Upper lobe of left lung (tissue), 6 donors: ENCODE measurements at regions not wholly inside any gene's neighbourhood (a gene's known extent, or its start where the extent isn't known, plus 50 kb on each side); places are given as distances from the start of the nearest gene placed in this dataset.

Experiments used
- ATAC-seq, 2 donors: fragments of 200-7000 bp; cut with Tn5 transposase; one replicate each; pipeline ENCODE4 v1.9.1; 2022; ENCODE audit warnings: mild to moderate bottlenecking in 2 of 2, moderate library complexity in 2 of 2; ENCODE audit not compliant: low FRiP score in 2 of 2
- DNase-seq, 2 donors: peaks; one replicate each; pipeline ENCODE4 v3.0.0-alpha.2; 2019 to 2020
- H3K27ac ChIP-seq, 4 donors: fragments of 200-600 bp; sonication (generic); one replicate each; pipeline ENCODE4 v1.5.1; 2016 to 2019
- H3K27me3 ChIP-seq, 4 donors: fragments of 200-600 bp; sonication (generic); one replicate each; pipeline ENCODE4 v1.5.1; 2017 to 2019
- H3K36me3 ChIP-seq, 4 donors: fragments of 200-600 bp; sonication (generic); one replicate each; pipeline ENCODE4 v1.5.1; 2016 to 2019
- H3K4me1 ChIP-seq, 4 donors: fragments of 200-600 bp; sonication (generic); one replicate each; pipeline ENCODE4 v1.5.1; 2018 to 2019
- H3K4me3 ChIP-seq, 4 donors: fragments of 200-600 bp; sonication (generic); one replicate each; pipeline ENCODE4 v1.5.1; 2017 to 2019; ENCODE audit warnings: mild to moderate bottlenecking in 2 of 4, moderate library complexity in 1 of 4
- H3K9me3 ChIP-seq, 4 donors: fragments of 200-600 bp; sonication (generic); one replicate each; pipeline ENCODE4 v1.5.1; 2018 to 2019
- CTCF ChIP-seq, 6 experiments: fragments of 450-650 bp in 4 of 6; fragments of 200-600 bp in 2 of 6; sonication (generic) in 2 of 6; IDR thresholded peaks; one replicate each; pipeline ENCODE4 v1.5.1; 2016 to 2019; ENCODE audit warnings: antibody characterized with exemption in 6 of 6
- EP300 ChIP-seq, 4 donors: sonication (generic); formaldehyde crosslinking; IDR thresholded peaks; one replicate each; pipeline ENCODE4 v1.5.1; 2017; ENCODE audit warnings: antibody characterized with exemption in 4 of 4, control low read depth in 2 of 4
- POLR2A ChIP-seq, 4 donors: fragments of 450-650 bp; IDR thresholded peaks; one replicate each; pipeline ENCODE4 v1.5.1; 2016 to 2017; ENCODE audit warnings: antibody characterized with exemption in 4 of 4, mild to moderate bottlenecking in 2 of 4
- POLR2AphosphoS5 ChIP-seq, 2 donors: sonication (generic); formaldehyde crosslinking; IDR thresholded peaks; one replicate each; pipeline ENCODE4 v1.5.1; 2017; ENCODE audit warnings: antibody characterized with exemption in 2 of 2
- WGBS, 2 donors: methylation state at CpG; one replicate each; pipeline ENCODE4 v1.1.5; 2017 to 2018; 5-methylcytosine and 5-hydroxymethylcytosine counted together
- donor health status: DM: no; HTN: no; CAD: no; lungs with moderate emphysema.
- donor health status: DM: no; HTN: yes; CAD: no; lungs with severe emphysema.

- 84 to 87% methylated on average over 10 of the region's 10 CpGs for WGBS, 2 donors
- no peaks in the 10 kb centered on the region for H3K36me3 ChIP-seq
- no peaks in the 10 kb centered on the region for H3K27me3 ChIP-seq
- no peak overlapping the region for H3K27ac ChIP-seq
- ATAC-seq (no peak), DNase-seq (no peak)
- TF ChIP-seq POLR2AphosphoS5 (IDR thresholded peaks at IDR 0.05), result no peak
- no peak overlapping the region for H3K4me3 ChIP-seq
- H3K4me1 ChIP-seq, result no peaks in the 10 kb centered on the region
- no peaks in the 10 kb centered on the region for H3K9me3 ChIP-seq
Observed at GRCh38 chr11:93074352-93074751, 104.9 kb downstream of the MTNR1B start.

- ATAC-seq, result no peak
Observed at GRCh38 chr11:93075782-93076181, 106.3 kb downstream of the MTNR1B start.

GRCh38 chr11:93080146-93080759 is 110.8 kb downstream of the MTNR1B start:
- H3K27ac ChIP-seq, result no peak overlapping the region
- 70 to 80% methylated on average over 6 of the region's 6 CpGs for WGBS, 2 donors

More at GRCh38 chr11:93075782-93076181, 106.3 kb downstream of the MTNR1B start:
- H3K36me3 ChIP-seq, result no peaks in the 10 kb centered on the region
- 19 to 22% methylated on average over 4 of the region's 4 CpGs for WGBS, 2 donors
- H3K27me3 ChIP-seq, result no peaks in the 10 kb centered on the region
- TF ChIP-seq CTCF (IDR thresholded peaks at IDR 0.05) (no peak), POLR2AphosphoS5 (IDR thresholded peaks at IDR 0.05) (no peak), EP300 (IDR thresholded peaks at IDR 0.05) (no peak), POLR2A (IDR thresholded peaks at IDR 0.05) (no peak)
- no peaks in the 10 kb centered on the region for H3K4me1 ChIP-seq
- DNase-seq, result no peak
- no peak overlapping the region for H3K4me3 ChIP-seq
- no peaks in the 10 kb centered on the region for H3K9me3 ChIP-seq
- H3K27ac ChIP-seq, result no peak overlapping the region

GRCh38 chr11:93081694-93082093 is 112.2 kb downstream of the MTNR1B start:
- 75 to 80% methylated on average over 1 of the region's 1 CpG for WGBS, 2 donors
- TF ChIP-seq POLR2A (IDR thresholded peaks at IDR 0.05), result no peak
- H3K36me3 ChIP-seq, result no peaks in the 10 kb centered on the region

More at GRCh38 chr11:93080146-93080759, 110.8 kb downstream of the MTNR1B start:
- Histone ChIP-seq H3K4me3 (no peak overlapping the region), H3K9me3 (no peaks in the 10 kb centered on the region), H3K27me3 (no peaks in the 10 kb centered on the region), H3K4me1 (no peaks in the 10 kb centered on the region), H3K36me3 (no peaks in the 10 kb centered on the region)
- TF ChIP-seq CTCF (IDR thresholded peaks at IDR 0.05), result no peak
- TF ChIP-seq EP300 (IDR thresholded peaks at IDR 0.05), result no peak
- TF ChIP-seq POLR2AphosphoS5 (IDR thresholded peaks at IDR 0.05), result no peak
- no peak for ATAC-seq
- no peak for DNase-seq

DNA sequence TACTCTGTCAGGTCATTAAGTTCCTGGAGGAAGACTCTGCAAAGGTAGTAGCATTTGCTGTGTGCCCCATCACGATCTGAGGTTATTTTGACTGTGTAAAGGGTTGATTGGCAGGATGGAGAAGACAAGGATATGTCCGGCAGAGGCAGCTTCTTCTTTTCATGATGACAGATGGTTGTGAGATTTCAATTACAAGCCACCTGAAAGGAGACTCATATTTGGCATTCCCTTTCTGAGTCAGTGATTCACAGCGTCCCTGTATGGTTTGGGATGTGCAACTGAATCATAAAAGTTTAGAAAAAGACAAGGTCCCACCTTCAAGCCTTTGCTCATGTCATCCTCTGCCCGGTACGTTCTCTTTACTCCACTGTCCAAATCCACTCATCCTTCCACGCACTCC is 113.4 kb downstream of the MTNR1B start:
- Histone ChIP-seq H3K27me3 (no peaks in the 10 kb centered on the region), H3K9me3 (no peaks in the 10 kb centered on the region), H3K27ac (no peak overlapping the region), H3K4me1 (no peaks in the 10 kb centered on the region), H3K36me3 (no peaks in the 10 kb centered on the region), H3K4me3 (no peak overlapping the region)
- TF ChIP-seq POLR2AphosphoS5 (IDR thresholded peaks at IDR 0.05) (no peak), POLR2A (IDR thresholded peaks at IDR 0.05) (no peak), EP300 (IDR thresholded peaks at IDR 0.05) (no peak), CTCF (IDR thresholded peaks at IDR 0.05) (no peak)
- ATAC-seq (no peak), DNase-seq (no peak)
- WGBS, 2 donors, result 89 to 92% methylated on average over 6 of the region's 6 CpGs

More at GRCh38 chr11:93081694-93082093, 112.2 kb downstream of the MTNR1B start:
- ATAC-seq (no peak), DNase-seq (no peak)
- no peak overlapping the region for H3K4me3 ChIP-seq
- H3K4me1 ChIP-seq, result no peaks in the 10 kb centered on the region
- no peak overlapping the region for H3K27ac ChIP-seq
- no peaks in the 10 kb centered on the region for H3K9me3 ChIP-seq
- no peaks in the 10 kb centered on the region for H3K27me3 ChIP-seq
